Tibial nerve (tissue), 4 donors: ENCODE measurements at regions not wholly inside any gene's neighbourhood (a gene's known extent, or its start where the extent isn't known, plus 50 kb on each side); places are given as distances from the start of the nearest gene placed in this dataset.

Experiments
- CTCF ChIP-seq, 5 experiments: fragments of 200-600 bp in 3 of 5; fragments of 450-650 bp in 2 of 5; sonication (generic) in 3 of 5; IDR thresholded peaks; one replicate each; pipeline ENCODE4 v1.5.1; 2016 to 2019; ENCODE audit warnings: antibody characterized with exemption in 5 of 5, mild to moderate bottlenecking in 3 of 5, moderate library complexity in 2 of 5
- EP300 ChIP-seq, 2 donors: sonication (generic); formaldehyde crosslinking; IDR thresholded peaks; one replicate each; pipeline ENCODE4 v1.6.1; 2017; ENCODE audit warnings: antibody characterized with exemption in 2 of 2, mild to moderate bottlenecking in 1 of 2
- POLR2A ChIP-seq, 2 donors: fragments of 450-650 bp; IDR thresholded peaks; one replicate each; pipeline ENCODE4 v1.6.1; 2017; ENCODE audit warnings: antibody characterized with exemption in 2 of 2, mild to moderate bottlenecking in 2 of 2, moderate library complexity in 2 of 2

GRCh38 chr7:116433246-116433645 lies 66.3 kb upstream of the CAV2 start:
- TF ChIP-seq CTCF (IDR thresholded peaks at IDR 0.05) (no peak), POLR2A (IDR thresholded peaks at IDR 0.05) (no peak), EP300 (IDR thresholded peaks at IDR 0.05) (no peak)
